ENCODE measurements at regions not wholly inside any gene's neighbourhood (a gene's known extent, or its start where the extent isn't known, plus 50 kb on each side); places are given as distances from the start of the nearest gene placed in this dataset.

DNA sequence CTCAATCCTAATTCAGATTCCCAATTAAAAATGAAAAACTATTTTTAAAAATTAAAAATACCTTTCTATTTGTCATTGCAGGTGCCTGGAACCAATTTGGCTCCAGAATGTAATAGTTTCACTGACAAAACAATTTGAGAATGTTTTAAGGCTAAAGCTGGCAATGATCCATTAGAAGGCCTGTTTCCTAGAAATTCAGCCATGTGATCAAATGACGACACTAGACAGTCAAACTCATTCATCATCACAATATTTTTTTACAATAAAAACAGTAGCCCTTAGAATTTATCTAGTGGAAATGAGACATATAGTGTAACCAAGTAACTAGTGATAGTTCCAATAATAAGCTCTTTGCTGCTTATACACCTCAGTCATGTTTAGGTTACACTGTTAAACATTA, 75.4 kb upstream of the MAP3K1 start:
- ChIA-PET POLR2A (no interaction called here), CTCF (no interaction called here)
- no peak for DNase-seq (ENCODE audit: extremely low spot score)
- TF ChIP-seq, protein P1, sequence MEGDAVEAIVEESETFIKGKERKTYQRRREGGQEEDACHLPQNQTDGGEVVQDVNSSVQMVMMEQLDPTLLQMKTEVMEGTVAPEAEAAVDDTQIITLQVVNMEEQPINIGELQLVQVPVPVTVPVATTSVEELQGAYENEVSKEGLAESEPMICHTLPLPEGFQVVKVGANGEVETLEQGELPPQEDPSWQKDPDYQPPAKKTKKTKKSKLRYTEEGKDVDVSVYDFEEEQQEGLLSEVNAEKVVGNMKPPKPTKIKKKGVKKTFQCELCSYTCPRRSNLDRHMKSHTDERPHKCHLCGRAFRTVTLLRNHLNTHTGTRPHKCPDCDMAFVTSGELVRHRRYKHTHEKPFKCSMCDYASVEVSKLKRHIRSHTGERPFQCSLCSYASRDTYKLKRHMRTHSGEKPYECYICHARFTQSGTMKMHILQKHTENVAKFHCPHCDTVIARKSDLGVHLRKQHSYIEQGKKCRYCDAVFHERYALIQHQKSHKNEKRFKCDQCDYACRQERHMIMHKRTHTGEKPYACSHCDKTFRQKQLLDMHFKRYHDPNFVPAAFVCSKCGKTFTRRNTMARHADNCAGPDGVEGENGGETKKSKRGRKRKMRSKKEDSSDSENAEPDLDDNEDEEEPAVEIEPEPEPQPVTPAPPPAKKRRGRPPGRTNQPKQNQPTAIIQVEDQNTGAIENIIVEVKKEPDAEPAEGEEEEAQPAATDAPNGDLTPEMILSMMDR (IDR thresholded peaks at IDR 0.05; ENCODE audit: control extremely low read depth, extremely low read depth, low read depth, missing control alignments) = no peak

DNA sequence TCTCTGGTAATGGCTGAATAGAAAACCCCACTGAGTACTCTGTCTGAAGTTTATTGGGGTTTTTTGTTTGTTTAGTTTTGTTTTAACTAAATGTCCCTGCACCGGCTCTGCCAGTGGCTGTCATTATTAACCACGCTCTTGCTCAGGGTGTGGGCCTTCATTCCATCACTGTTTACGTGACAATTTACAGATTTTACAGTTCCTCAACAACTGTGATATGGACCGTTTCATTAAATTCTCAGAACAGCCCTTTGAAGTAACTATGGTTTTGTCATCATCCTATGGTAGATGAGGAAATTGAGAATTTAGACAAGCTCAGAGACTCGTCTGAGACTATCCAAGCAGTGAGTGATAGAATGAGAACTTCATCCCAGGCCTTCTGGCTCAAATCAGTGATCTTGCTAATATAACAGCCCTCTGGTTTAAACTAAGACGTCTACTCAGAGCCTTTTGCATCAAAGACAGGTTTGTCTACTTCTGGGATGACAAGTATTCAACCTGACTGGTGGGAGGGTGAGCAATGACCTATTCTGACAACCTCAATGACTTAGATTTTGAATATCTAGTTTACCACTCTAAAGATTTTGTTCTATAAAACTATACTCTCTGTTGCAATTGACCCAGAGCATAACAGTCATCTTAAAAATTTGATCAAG, 77.3 kb upstream of the MAP3K1 start:
- TF ChIP-seq, protein P1 (IDR thresholded peaks at IDR 0.05; ENCODE audit: control extremely low read depth, extremely low read depth, low read depth, missing control alignments) = no peak
- DNase-seq (ENCODE audit: extremely low spot score) = no peak
- ChIA-PET POLR2A (no interaction called here), CTCF (interaction anchor here (1.1 kb wide), 2 partner anchors 11 to 16 kb away, joined by 3 read pairs; no protein-coding TSS in a partner anchor)

DNA sequence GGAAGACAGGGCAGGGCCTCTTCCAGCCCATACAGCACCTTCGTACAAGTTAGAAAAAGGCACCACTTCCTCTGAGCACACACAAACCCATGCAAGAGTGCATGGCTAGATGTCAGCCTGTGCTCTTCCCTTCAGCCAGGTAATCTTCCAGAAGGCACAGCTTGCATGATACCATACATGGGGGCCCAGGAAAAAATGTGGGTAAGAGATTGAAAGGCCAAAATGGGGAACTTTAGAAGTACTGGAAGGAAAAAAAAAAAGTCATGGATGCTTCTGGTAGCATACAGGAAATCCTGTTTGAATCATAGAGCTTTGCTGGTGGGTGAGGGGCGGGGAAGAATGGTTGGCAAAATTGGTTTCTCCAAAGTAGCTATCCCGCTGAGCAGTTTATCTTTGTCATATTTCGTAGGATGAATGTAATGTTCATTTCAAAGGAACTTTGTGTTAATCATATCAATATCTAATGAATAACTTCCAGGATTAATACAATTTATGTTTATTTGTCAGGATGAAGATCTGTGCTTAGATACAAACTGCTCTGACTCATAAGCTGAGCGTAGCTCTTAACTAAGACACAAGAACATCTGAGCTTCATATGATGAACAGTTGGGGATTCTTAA, 78.2 kb upstream of the MAP3K1 start:
- DNase-seq (ENCODE audit: extremely low spot score) = no peak
- ChIA-PET POLR2A (no interaction called here), CTCF (interaction anchor here (1.1 kb wide), 2 partner anchors 10 to 17 kb away, joined by 3 read pairs; no protein-coding TSS in a partner anchor)
- TF ChIP-seq, protein P1 (IDR thresholded peaks at IDR 0.05; ENCODE audit: control extremely low read depth, extremely low read depth, low read depth, missing control alignments) = no peak

DNA sequence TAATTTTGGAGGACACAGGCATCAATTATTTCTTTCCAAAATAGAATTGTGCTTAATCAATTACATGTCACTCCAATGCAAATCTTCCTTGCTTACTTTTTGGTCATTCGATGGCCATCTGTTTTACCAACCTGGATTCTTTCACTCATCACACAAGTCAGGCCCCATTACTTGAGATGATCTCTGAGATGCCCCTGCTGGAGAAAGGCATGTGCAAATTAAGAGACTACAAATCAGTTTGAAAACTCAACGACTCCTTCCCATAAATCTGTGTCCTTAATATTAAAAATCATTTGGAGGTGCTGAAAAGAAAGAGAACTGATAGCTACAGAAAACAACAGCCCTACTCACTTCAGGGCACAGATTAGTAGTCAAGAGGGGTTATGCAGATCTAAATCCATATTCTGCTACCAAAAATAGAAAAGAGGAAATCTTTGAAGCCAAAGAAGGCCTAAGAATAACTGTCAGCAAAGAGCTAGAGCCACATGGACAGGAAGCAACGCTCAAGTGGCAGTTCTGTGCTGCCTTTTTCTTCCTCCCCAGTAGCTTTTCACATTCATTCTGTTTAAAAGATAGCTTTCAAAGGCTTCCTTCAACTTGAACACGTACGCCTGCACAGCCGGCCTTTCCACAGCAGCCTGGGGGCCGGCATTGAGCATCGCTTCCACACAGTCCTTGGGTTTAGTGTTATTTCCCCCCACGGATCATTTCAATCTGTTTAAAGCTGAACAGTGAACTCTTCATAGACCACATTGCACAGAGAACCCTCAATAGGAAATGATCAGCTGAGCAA, 79.3 kb upstream of the MAP3K1 start:
- TF ChIP-seq, protein P1 (IDR thresholded peaks at IDR 0.05; ENCODE audit: control extremely low read depth, extremely low read depth, low read depth, missing control alignments) = no peak
- ChIA-PET CTCF (no interaction called here), POLR2A (no interaction called here)
- DNase-seq (ENCODE audit: extremely low spot score) = no peak

DNA sequence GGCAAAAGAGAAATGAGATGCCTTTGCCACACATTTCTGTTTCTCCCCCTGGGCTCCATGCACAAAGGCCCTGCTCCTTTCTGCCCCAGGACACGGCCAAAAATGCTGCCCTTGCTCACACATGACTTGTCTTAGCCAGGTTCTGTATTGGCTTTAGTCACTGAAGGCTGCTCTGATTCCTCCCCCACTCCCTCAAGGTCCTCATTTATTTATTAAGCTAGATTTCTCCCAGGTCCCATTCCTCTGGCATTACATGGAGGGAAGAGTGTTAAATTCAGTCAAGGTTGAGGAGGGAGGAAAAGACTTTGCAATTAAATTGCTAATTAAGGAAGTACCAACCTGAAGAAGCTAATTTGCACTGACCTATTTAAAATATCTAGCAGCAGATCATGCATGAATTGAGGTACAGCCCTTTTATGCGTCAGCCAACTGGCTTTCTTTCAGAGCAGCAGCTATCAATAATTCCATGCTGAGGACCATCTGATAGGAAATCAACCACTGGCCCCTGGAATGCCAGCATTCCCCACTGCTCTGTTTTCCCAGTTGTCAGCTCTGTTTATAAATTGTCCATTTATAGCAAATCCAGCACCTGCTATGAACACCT, 81.2 kb upstream of the MAP3K1 start:
- POLR2A ChIA-PET = no interaction called here
- TF ChIP-seq, protein P1 (IDR thresholded peaks at IDR 0.05; ENCODE audit: control extremely low read depth, extremely low read depth, low read depth, missing control alignments) = no peak
- CTCF ChIA-PET = interaction anchor here (1.1 kb wide), 1 partner anchor 30 kb away, joined by 3 read pairs; no protein-coding TSS in a partner anchor
- no peak for DNase-seq (ENCODE audit: extremely low spot score)

DNA sequence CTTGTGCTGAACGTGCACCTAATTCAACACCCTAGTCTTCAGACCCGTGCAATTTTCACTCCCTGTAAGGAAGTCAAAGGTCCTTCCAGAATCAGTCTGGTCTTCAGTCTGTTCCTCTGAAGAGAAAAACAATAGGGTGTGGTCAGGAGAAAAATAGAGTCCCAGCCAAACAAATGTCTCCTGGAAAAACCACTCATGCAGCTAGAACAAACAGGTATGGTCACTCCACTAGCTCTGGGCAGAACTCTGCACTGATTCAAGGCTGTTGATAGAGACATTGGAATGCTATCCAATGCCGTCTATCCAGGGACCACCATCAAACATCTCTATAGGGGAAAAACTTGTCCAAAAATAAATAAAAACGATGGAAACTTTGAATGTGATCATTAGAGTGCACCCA, 81.8 kb upstream of the MAP3K1 start:
- ChIA-PET POLR2A (no interaction called here), CTCF (interaction anchor here (1.1 to 1.5 kb wide), 2 partner anchors 14 to 29 kb away, joined by 3 read pairs; no protein-coding TSS in a partner anchor)
- TF ChIP-seq, protein P1 (IDR thresholded peaks at IDR 0.05; ENCODE audit: control extremely low read depth, extremely low read depth, low read depth, missing control alignments) = no peak
- no peak for DNase-seq (ENCODE audit: extremely low spot score)

Data from GM10248 (cell line).